Amygdala (tissue), 56 donors: ENCODE measurements at regions not wholly inside any gene's neighbourhood (a gene's known extent, or its start where the extent isn't known, plus 50 kb on each side); places are given as distances from the start of the nearest gene placed in this dataset.
"Not testable (repeated sequence)": the region's sequence is repeated elsewhere in the genome, so short reads cannot be mapped to it uniquely, and the experiment has no call there.

ENCODE experiments used
- DNase-seq, 56 donors: peaks; one replicate each; lab custom pipeline; 2025; lab: John Stamatoyannopoulos, UW

DNA sequence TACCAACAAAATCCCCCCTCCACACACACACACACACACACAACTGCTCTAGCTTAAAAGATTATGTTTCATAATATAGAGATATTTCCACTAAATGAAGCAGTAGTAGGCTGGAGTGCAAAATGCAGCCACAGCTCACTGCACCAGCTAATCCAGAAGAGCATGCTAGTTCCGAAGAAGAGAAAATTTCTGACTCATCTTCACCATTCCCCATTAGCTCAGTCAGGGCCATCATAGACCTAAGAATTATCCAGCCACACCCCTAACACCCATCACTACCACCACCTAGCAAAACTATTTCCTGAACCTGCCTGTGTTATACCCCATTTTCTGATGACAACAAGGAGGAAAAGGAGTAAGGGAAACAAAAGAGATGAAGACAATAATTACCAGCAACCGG is 67.1 kb upstream of the UBE2E2 start:
- no peak for DNase-seq

DNA sequence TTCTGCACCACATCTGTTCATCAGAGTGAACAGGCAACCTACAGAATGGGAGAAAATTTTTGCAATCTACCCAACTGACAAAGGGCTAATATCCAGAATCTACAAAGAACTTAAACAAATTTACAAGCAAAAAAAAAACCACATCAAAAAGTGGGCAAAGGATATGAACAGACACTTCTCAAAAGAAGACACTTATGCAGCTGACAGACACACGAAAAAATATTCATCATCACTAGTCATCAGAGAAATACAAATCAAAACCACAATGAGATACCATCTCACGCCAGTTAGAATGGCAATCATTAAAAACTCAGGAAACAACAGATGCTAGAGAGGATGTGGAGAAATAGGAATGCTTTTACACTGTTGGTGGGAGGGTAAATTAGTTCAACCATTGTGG is 59.1 kb upstream of the UBE2E2 start:
- not testable (repeated sequence) for DNase-seq

DNA sequence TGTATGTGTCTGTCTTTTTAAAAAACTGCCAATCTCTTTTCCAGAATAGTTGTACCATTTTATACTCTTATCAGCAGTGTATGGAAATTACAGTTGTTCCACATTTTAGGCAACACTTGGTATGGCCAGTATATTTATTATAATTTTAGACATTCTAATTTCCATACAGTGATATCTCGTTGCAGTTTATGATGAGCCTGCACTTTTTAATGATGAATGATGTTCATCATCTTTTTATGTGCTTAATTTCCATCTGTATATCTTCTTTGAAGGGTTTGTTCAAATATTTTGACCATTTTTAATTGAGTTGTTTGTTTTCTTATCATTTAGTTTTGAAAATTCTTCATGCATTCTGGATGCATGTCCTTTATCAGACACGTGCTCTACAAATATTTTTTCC is 57.0 kb upstream of the UBE2E2 start:
- DNase-seq = no peak

DNA sequence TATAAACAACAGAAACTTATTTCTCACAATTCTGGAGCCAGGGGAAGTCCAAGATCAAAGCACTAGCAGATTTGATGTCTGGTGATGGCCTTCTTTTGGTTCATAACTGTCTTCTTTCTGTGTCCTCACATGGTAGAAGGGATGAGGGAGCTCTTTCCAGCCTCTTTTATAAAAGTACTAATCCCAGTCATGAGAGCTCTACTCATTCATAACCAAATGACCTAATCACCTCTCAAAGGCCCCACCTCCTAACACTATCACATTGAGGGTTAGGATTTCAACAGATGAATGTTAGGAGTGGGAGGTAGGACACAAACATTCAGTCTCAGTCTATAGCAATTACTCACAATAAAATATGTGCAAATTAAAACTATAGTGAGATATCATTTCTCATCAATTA is 50.1 kb upstream of the UBE2E2 start:
- DNase-seq = no peak
